NOMO-1 treated with dmso at 0.1 percent for 144 hours (cell line): ENCODE measurements at regions not wholly inside any gene's neighbourhood (a gene's known extent, or its start where the extent isn't known, plus 50 kb on each side); places are given as distances from the start of the nearest gene placed in this dataset.
"Not testable (repeated sequence)": the region's sequence is repeated elsewhere in the genome, so short reads cannot be mapped to it uniquely, and the experiment has no call there.

Experiments
- DNase-seq: peaks from one replicate; lab custom pipeline; 2025; ENCODE audit not compliant: unreplicated experiment; lab: John Stamatoyannopoulos, UW

DNA sequence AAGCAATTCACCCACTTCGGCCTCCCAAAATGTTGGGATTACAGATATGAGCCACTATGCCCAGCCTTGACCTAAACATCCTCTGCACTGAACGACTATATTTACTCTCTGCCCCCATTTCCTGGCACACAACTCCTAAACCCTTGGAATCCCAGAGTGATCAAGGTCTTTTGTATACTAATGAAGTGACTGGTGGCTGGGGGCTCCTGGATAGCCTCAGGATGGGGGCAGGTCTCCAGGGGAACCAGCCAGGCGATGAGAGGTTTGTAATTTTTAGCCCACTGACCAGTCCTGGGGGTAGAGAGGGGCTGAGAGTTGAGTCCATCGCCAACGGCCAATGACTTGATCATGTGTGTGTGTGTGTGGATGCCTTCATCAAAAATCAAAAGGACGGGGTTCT is 71.1 kb downstream of the FAM50B start:
- DNase-seq, result no peak

- DNase-seq, result no peak
Measured at GRCh38 chr6:3921663-3922062, 72.5 kb downstream of the FAM50B start.

- not testable (repeated sequence) for DNase-seq
Measured at GRCh38 chr6:3922619-3923018, 73.4 kb downstream of the FAM50B start.

DNA sequence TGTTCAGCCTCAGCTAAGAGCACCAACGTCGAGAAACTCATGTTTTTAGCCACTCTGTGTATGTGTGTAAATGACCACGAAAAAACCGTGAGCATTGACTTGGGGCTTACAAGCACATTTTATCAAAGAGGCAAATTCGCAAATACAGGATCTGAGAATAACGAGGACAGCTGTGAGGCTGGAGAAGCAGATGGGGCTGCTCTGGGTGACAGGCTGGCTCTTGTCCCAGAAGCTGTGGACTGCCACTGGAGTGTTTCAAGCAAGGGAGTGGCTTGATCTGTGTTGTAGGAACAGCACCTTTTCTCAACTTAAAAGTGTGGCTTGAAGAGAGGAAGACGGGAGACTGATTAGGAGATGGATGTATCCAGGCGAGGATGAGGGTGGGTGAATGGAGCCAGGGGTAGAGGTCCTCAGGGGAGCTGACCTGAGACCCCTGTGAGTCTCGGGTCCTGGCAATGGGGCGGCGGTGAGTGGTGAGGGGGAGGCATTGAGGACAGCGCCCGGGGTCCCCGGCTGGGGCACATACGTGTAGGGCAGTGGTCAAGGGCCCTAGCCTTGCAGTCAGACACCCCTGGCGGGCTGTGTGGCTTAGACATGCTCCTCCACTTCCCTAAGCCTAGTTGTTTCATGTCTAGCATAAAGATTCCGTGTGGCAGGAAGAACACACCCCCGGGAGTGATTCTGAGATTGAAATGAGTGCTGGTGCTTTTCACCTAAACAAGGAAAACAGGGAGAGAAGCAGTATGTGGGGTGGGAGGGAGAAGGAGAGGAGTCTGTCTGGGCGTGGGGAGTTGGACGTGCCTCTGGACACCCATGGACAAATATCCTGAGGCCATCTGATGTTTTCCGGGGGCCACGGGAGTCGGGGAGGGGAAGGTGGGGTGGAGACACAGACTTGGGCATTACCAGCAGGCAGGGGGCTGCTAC is 76.3 kb downstream of the FAM50B start:
- DNase-seq, result not testable (repeated sequence)

DNA sequence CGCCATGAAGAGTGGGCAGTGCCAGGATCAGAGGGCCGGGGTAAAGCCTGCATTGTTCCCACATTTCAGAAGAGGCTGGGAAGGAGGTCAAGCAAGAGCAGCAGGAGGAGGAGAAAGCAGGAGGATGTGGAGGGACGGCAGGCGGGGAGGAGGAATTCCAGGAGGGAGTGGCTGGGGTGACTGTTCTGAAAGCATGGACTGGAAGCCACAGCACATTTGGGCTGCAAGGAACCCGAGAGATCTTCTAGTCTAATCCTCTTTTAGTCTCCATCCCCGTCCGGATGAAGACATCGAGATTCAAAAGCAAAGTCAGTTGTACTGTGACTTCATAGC is 76.9 kb downstream of the FAM50B start:
- no peak for DNase-seq

- DNase-seq, result no peak
Measured at GRCh38 chr6:3928111-3928510, 78.9 kb downstream of the FAM50B start.

DNA sequence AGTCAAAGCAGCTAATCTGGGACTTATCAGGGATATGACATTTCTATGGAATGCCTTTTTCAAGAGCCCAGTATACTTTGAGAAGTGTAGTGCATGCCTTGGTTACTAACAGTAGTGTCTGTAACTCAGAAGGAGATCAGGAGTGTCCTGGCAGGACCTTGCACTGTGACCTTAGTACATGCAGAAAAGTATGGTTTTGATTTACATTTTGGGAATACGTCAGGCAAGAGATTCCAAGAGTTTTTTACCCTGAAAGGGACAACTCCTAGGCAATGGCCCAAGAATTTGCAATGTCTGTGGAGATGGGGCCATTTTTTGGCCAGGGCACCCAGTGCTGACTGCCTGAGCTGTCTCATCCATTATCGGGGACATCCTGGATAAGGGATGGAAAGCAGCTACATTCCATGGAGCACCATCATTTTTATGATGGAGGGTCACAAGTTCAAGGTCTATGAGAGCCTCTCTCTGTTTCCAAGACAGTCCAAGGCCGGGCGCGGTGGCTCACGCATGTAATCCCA is 80.2 kb downstream of the FAM50B start:
- DNase-seq, result no peak

DNA sequence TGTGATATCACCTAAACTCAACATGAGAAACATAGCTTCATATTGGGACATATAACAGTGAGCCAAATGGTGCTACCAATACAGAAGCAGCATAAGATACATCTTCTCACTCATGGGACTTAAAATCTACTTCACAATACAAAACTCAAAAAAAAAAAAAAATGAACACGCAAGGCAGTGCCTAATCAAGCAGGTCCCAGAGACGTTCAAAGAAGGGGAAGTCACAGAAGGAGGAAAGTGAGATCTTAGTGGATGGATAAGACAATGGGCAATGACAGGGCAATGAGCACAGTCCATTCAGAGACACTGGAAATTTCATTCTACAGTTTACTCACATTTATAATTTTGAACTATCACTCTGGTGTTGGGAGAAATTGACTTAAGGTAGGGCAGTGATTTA is 88.3 kb downstream of the FAM50B start:
- no peak for DNase-seq

DNA sequence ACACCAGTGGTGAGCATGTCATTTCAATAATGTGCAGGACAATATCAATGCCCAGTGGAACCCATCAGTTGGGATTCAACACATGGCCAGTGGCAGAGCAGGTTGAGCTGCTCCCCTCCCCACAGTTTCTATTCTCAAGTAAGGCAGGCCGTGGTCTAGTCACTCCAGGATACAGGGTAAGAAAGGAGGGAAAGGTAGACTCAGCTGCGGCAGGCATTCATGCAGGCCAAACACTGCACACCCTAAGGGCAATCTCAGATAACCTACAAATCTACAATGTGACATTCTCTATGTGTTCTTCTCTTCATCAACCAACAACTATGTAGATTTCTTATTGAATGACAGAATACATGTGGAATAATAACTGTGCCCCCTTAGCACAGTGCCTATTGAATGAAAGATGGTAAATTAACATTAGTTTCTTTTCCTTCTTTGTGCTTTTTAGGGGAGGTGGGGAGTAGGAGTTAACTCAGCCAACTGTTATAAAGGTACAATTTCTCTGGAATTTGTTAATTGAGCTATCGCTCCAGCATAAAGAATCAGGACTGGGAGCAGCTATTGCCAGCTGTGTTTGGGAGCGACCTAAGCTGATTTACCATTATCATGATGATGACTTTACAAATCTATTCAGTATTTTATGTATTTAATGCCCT is 89.7 kb downstream of the FAM50B start:
- no peak for DNase-seq

GRCh38 chr6:3939368-3939958 is 90.3 kb downstream of the FAM50B start:
- no peak for DNase-seq

- DNase-seq, result no peak
Measured at GRCh38 chr6:3939964-3940363, 90.8 kb downstream of the FAM50B start.

DNA sequence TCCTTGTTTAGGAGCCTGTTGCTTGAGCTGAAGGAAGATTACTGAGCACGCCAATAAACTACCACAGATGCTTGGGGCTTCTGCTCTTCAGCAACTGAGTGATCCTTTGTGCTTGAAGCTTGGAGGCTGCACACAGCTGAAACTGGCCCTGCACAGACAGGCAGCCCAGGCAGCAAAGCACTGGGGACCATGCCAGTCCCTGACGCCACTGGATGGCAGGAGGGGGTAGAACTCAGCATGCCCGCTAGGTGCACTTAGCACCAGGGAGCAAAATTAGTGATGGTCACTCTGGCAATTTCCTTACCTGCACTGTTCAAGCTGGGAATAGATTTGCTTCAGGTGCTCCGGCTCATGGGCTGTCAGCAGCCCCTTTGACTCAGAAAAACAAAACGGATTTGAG is 91.5 kb downstream of the FAM50B start:
- no peak for DNase-seq

DNA sequence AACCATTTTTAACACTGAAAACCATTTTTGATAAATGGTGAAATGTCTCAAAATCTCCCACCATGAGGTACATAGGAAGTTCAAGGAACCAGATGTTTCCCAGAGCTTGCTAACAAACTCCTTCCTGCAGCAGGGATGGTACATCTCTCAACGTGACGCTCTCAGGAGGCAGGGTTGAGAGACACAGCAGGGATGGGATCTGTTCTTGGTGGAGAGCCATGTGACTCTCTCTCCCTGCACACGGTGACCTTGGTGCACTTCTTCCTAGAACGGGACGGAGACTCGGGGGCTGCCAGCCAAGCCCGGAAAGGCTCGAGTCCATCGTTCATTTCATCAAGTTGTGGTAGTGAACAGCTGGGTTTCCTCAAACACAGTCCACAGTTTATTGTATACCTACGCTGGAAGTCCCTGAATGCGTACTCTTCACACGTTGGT is 94.2 kb downstream of the FAM50B start:
- no peak for DNase-seq

DNA sequence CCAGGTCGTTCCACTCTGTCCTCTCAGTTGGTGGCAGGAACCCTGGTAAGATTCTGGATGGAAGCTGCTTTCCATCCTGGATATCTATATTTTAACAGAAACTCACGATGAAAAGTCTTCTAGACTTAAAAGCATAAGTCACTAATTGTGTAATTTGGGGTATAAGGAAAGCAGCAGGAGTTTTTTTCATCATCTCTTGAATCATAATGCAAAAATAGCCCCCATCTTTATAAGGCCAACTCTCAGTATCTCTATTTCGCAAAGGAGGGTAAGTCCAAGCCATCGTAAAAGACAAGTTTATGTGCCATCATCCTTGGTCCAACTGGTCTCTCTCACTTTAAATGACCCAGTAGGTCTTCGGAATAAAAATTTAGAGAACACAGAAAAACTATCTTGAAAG is 95.1 kb downstream of the FAM50B start:
- no peak for DNase-seq

- no peak for DNase-seq
Measured at GRCh38 chr6:3946778-3947177, 97.6 kb downstream of the FAM50B start.

DNA sequence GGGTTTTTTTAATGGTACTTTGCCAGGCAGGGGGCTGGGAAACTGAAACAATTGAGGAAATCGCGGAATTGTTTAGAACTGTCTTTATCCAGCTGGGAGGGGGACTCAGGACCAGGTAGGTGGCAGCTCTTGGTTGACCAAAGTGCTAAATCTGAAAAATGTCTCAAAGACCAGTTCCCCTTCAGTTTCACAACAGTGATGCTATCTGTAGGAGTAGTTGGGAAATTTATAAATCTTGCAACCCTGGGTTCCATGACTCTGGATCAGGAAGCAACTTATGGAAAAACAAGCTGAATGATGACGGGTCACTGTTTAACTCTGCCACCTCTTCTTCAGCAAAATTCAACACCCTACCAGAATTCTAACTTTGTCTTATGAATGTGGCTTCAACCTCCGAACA is 99.7 kb downstream of the FAM50B start:
- no peak for DNase-seq

DNA sequence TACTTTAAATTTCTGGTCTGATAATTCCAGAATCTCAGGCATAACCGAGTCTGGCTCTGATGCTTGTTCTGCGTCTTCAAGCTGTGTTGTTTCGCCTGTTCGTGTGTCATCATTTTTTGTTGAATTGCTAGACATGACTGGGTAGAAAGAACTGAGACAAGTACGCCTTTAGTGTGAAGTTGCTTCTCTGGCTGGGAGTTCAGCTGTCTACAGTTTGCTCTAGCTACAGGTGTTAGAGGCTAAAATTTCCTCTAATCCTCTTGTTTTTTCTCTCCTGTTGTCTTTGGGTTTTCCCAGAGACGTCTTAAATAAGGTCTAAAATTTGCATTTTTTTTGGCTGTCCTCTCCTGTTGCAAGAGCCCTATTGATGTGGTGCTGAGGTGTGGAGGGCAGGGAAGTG is 100.3 kb downstream of the FAM50B start:
- no peak for DNase-seq

DNA sequence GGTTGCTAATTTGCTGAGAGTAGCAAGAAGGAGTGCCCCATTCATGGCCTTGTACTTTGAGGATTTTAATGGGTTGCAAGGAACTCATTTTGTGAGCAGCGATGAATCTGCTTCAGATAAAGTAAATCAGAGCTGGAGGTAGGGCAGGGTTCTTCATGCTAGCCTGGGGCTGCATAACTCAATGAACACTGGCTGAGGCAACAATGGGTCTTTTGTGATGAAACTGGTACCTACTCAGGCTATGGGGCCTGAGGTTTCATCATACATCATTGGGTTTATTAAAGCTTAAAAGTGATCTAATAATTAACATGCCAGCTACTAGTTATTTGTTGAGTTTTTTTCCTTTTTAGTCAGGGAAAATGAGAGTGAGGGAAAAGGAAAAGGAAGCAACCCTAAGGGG is 106.9 kb downstream of the FAM50B start:
- no peak for DNase-seq

- no peak for DNase-seq
Measured at GRCh38 chr6:3957321-3957720, 108.1 kb downstream of the FAM50B start.

- no peak for DNase-seq
Measured at GRCh38 chr6:3958255-3958654, 109.1 kb downstream of the FAM50B start.

- no peak for DNase-seq
Measured at GRCh38 chr6:3959385-3959784, 110.2 kb downstream of the FAM50B start.
